ENCODE measurements at regions not wholly inside any gene's neighbourhood (a gene's known extent, or its start where the extent isn't known, plus 50 kb on each side); places are given as distances from the start of the nearest gene placed in this dataset.

GRCh38 chr3:107973152-107973551 lies 117.7 kb downstream of the CD47 start:
- Histone ChIP-seq H3K36me3 (no peaks in the 10 kb centered on the region), H3K27me3 (no peaks in the 10 kb centered on the region), H3K9me3 (no peaks in the 10 kb centered on the region), H3K4me3 (no peak overlapping the region), H3K4me1 (peaks cover 14 to 29% (median 18%) of the 10 kb centered on the region in 4 donors), H3K27ac (replicated peaks in 1 of 4) (no peak overlapping the region)
- intact Hi-C loops (cut with DNase I): no loop called here
- no peak for DNase-seq (ENCODE audit: extremely low spot score)
- TF ChIP-seq POLR2A (IDR thresholded peaks at IDR 0.05; ENCODE audit: low read depth) (no peak), CTCF (IDR thresholded peaks at IDR 0.05) (no peak), EP300 (IDR thresholded peaks at IDR 0.05) (no peak)
- WGBS: 90% methylated on average over 2 of the region's 2 CpGs

- intact Hi-C loops (cut with DNase I): no loop called here
- Histone ChIP-seq H3K9me3 (no peaks in the 10 kb centered on the region), H3K4me3 (no peak overlapping the region), H3K27me3 (no peaks in the 10 kb centered on the region), H3K4me1 (peaks cover 14 to 27% (median 18%) of the 10 kb centered on the region in 4 donors), H3K27ac (replicated peaks in 1 of 4) (no peak overlapping the region), H3K36me3 (no peaks in the 10 kb centered on the region)
- no peak for DNase-seq (ENCODE audit: extremely low spot score)
- WGBS: 59% methylated on average over 1 of the region's 1 CpG
- TF ChIP-seq EP300 (IDR thresholded peaks at IDR 0.05) (no peak), POLR2A (IDR thresholded peaks at IDR 0.05; ENCODE audit: low read depth) (no peak)
Measured at GRCh38 chr3:107970993-107971580, 119.7 kb downstream of the CD47 start.

GRCh38 chr3:107969994-107970819 lies 120.6 kb downstream of the CD47 start:
- Histone ChIP-seq H3K9me3 (no peaks in the 10 kb centered on the region), H3K36me3 (no peaks in the 10 kb centered on the region), H3K4me3 (no peak overlapping the region), H3K4me1 (peaks cover 14 to 23% (median 18%) of the 10 kb centered on the region in 4 donors), H3K27me3 (no peaks in the 10 kb centered on the region), H3K27ac (replicated peaks in 1 of 4) (peak overlapping the region in 2 of 4 donors; percentile 15 to 24)
- intact Hi-C loops (cut with DNase I): no loop called here
- DNase-seq (ENCODE audit: extremely low spot score): no peak
- no peak for TF ChIP-seq CTCF (IDR thresholded peaks at IDR 0.05)
- peak in 1 of 2 donors; percentile 20 for TF ChIP-seq POLR2AphosphoS5 (IDR thresholded peaks at IDR 0.05)
- 25% methylated on average over 8 of the region's 9 CpGs for WGBS

- no peak for DNase-seq (ENCODE audit: extremely low spot score)
- Histone ChIP-seq H3K36me3 (no peaks in the 10 kb centered on the region), H3K27ac (replicated peaks in 1 of 4) (no peak overlapping the region), H3K9me3 (no peaks in the 10 kb centered on the region), H3K4me3 (no peak overlapping the region), H3K27me3 (no peaks in the 10 kb centered on the region), H3K4me1 (peaks cover 14 to 23% (median 18%) of the 10 kb centered on the region in 4 donors)
- intact Hi-C loops (cut with DNase I): no loop called here
- 97% methylated on average over 4 of the region's 4 CpGs for WGBS
- TF ChIP-seq POLR2AphosphoS5 (IDR thresholded peaks at IDR 0.05) (no peak), CTCF (IDR thresholded peaks at IDR 0.05) (no peak), EP300 (IDR thresholded peaks at IDR 0.05) (no peak), POLR2A (IDR thresholded peaks at IDR 0.05; ENCODE audit: low read depth) (no peak)
Measured at GRCh38 chr3:107969525-107969924, 121.3 kb downstream of the CD47 start.

- 89% methylated on average over 5 of the region's 5 CpGs for WGBS
- Histone ChIP-seq H3K27me3 (no peaks in the 10 kb centered on the region), H3K27ac (replicated peaks in 1 of 4) (no peak overlapping the region), H3K4me3 (no peak overlapping the region), H3K36me3 (no peaks in the 10 kb centered on the region), H3K4me1 (peaks cover 14 to 20% (median 16%) of the 10 kb centered on the region in 4 donors), H3K9me3 (no peaks in the 10 kb centered on the region)
- DNase-seq (ENCODE audit: extremely low spot score): no peak
- intact Hi-C loops (cut with DNase I): no loop called here
- no peak for TF ChIP-seq POLR2AphosphoS5 (IDR thresholded peaks at IDR 0.05)
- no peak for TF ChIP-seq POLR2A (IDR thresholded peaks at IDR 0.05; ENCODE audit: low read depth)
- TF ChIP-seq EP300 (IDR thresholded peaks at IDR 0.05): no peak
- TF ChIP-seq CTCF (IDR thresholded peaks at IDR 0.05): no peak
Measured at GRCh38 chr3:107966276-107966675, 124.6 kb downstream of the CD47 start.

Data from esophagus muscularis mucosa (tissue), 4 donors.